A549 (cell line): ENCODE measurements at regions not wholly inside any gene's neighbourhood (a gene's known extent, or its start where the extent isn't known, plus 50 kb on each side); places are given as distances from the start of the nearest gene placed in this dataset.
"Not testable (repeated sequence)": the region's sequence is repeated elsewhere in the genome, so short reads cannot be mapped to it uniquely, and the experiment has no call there.

Experiments
- EP300 ChIP-seq, 2 experiments: fragments of >200 bp; sonication (Bioruptor Twin); formaldehyde crosslinking; IDR thresholded peaks; 2 replicates in 1 of 2; 3 replicates in 1 of 2; pipeline ENCODE4 v1.6.1; 2016 to 2017
- FOSL2 ChIP-seq, 2 experiments: fragments of 450-650 bp in 1 of 2; fragments of >200 bp in 1 of 2; sonication (Bioruptor Twin) in 1 of 2; formaldehyde crosslinking; IDR thresholded peaks; 2 replicates each; pipeline versions ENCODE4 v1.5.0 to v1.6.1; 2016 to 2020; ENCODE audit warnings: mild to moderate bottlenecking in 1 of 2, moderate library complexity in 1 of 2
- KDM5A ChIP-seq: fragments of 200-600 bp; sonication (generic); IDR thresholded peaks from 2 replicates; pipeline ENCODE4 v1.6.1; 2016; ENCODE audit warnings: antibody characterized with exemption, mild to moderate bottlenecking
- MAFK ChIP-seq: fragments of 450-650 bp; IDR thresholded peaks from 2 replicates; pipeline ENCODE4 v1.6.1; 2014; ENCODE audit not compliant: partially characterized antibody
- PHF8 ChIP-seq: fragments of 200-600 bp; sonication (generic); IDR thresholded peaks from 2 replicates; pipeline ENCODE4 v1.6.1; 2016; ENCODE audit warnings: low read depth, mild to moderate bottlenecking, antibody characterized with exemption, moderate library complexity, borderline replicate concordance
- POLR2A ChIP-seq: IDR thresholded peaks from 2 replicates; pipeline ENCODE4 v1.6.1; 2012; ENCODE audit warnings: mild to moderate bottlenecking, low read length
- RAD21 ChIP-seq, 2 experiments: fragments of >200 bp in 1 of 2; sonication (Bioruptor Twin) in 1 of 2; formaldehyde crosslinking in 1 of 2; IDR thresholded peaks in 1 of 2; conservative IDR thresholded peaks in 1 of 2; 2 replicates in 1 of 2; 3 replicates in 1 of 2; pipeline ENCODE4 v1.6.1; 2012 to 2018; ENCODE audit warnings: inconsistent platforms in 1 of 2
- RFX5 ChIP-seq: fragments of 450-650 bp; IDR thresholded peaks from 2 replicates; pipeline ENCODE4 v1.7.1; 2014; ENCODE audit warnings: antibody characterized with exemption, mild to moderate bottlenecking, moderate library complexity
- SMC3 ChIP-seq: fragments of >200 bp; sonication (Bioruptor Twin); formaldehyde crosslinking; IDR thresholded peaks from 3 replicates; pipeline ENCODE4 v1.6.1; 2018; ENCODE audit warnings: inconsistent platforms
- TP53 ChIP-seq: fragments of 250-450 bp; sonication (Bioruptor Pico); IDR thresholded peaks from 2 replicates; pipeline ENCODE4 v1.5.0; 2021; ENCODE audit warnings: mild to moderate bottlenecking, moderate library complexity
- TF ChIP-seq, protein P1 (sequence below): fragments of 200-600 bp; sonication (generic); IDR thresholded peaks from 2 replicates; pipeline ENCODE4 v1.6.1; 2016; ENCODE audit warnings: antibody characterized with exemption, mild to moderate bottlenecking, moderate library complexity
- TF ChIP-seq, protein P2 (sequence below): fragments of >200 bp; sonication (Bioruptor Twin); formaldehyde crosslinking; IDR thresholded peaks from 3 replicates; pipeline ENCODE4 v1.5.1; 2016
- TF ChIP-seq, protein P3 (sequence below): IDR thresholded peaks from 2 replicates; pipeline ENCODE4 v1.6.1; 2012
- TF ChIP-seq, protein P4 (sequence below): fragments of >200 bp; sonication (Bioruptor Twin); formaldehyde crosslinking; IDR thresholded peaks from 3 replicates; pipeline ENCODE4 v1.6.1; 2016

DNA sequence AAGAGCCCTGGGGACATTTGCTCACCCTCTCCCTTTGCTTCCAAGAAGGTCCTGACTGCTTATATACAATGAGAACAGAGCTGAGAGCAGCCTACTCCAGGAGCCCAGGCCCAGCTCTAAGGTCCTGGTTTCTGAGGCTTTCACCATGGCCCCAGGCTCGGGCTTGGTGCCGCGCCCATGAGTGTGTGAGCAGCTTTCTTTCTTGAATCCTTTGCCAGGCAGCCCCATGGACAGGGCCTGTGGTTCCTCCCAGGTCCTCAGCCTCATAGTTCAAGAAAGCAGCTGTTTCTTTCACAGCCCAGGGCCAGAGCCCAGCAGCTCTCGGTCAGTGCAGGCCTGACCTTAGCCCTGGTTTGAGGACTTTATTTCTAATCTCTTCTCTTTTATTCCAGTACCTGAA, 1197.2 kb downstream of the RPIA start:
- TF ChIP-seq POLR2A; TP53; KDM5A; FOSL2 (IDR thresholded peaks at IDR 0.05); FOSL2 (CRISPR knock-in tag; IDR thresholded peaks at IDR 0.05); SMC3; RFX5; MAFK; EP300 (IDR thresholded peaks at IDR 0.05); PHF8; RAD21 (conservative IDR thresholded peaks at IDR 0.05 in 1 of 2, IDR thresholded peaks at IDR 0.05 in 1 of 2): not testable (repeated sequence)
- TF ChIP-seq, protein P1, sequence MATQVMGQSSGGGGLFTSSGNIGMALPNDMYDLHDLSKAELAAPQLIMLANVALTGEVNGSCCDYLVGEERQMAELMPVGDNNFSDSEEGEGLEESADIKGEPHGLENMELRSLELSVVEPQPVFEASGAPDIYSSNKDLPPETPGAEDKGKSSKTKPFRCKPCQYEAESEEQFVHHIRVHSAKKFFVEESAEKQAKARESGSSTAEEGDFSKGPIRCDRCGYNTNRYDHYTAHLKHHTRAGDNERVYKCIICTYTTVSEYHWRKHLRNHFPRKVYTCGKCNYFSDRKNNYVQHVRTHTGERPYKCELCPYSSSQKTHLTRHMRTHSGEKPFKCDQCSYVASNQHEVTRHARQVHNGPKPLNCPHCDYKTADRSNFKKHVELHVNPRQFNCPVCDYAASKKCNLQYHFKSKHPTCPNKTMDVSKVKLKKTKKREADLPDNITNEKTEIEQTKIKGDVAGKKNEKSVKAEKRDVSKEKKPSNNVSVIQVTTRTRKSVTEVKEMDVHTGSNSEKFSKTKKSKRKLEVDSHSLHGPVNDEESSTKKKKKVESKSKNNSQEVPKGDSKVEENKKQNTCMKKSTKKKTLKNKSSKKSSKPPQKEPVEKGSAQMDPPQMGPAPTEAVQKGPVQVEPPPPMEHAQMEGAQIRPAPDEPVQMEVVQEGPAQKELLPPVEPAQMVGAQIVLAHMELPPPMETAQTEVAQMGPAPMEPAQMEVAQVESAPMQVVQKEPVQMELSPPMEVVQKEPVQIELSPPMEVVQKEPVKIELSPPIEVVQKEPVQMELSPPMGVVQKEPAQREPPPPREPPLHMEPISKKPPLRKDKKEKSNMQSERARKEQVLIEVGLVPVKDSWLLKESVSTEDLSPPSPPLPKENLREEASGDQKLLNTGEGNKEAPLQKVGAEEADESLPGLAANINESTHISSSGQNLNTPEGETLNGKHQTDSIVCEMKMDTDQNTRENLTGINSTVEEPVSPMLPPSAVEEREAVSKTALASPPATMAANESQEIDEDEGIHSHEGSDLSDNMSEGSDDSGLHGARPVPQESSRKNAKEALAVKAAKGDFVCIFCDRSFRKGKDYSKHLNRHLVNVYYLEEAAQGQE, result not testable (repeated sequence)
- TF ChIP-seq, protein P2, sequence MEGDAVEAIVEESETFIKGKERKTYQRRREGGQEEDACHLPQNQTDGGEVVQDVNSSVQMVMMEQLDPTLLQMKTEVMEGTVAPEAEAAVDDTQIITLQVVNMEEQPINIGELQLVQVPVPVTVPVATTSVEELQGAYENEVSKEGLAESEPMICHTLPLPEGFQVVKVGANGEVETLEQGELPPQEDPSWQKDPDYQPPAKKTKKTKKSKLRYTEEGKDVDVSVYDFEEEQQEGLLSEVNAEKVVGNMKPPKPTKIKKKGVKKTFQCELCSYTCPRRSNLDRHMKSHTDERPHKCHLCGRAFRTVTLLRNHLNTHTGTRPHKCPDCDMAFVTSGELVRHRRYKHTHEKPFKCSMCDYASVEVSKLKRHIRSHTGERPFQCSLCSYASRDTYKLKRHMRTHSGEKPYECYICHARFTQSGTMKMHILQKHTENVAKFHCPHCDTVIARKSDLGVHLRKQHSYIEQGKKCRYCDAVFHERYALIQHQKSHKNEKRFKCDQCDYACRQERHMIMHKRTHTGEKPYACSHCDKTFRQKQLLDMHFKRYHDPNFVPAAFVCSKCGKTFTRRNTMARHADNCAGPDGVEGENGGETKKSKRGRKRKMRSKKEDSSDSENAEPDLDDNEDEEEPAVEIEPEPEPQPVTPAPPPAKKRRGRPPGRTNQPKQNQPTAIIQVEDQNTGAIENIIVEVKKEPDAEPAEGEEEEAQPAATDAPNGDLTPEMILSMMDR, result not testable (repeated sequence)
- TF ChIP-seq, protein P3, sequence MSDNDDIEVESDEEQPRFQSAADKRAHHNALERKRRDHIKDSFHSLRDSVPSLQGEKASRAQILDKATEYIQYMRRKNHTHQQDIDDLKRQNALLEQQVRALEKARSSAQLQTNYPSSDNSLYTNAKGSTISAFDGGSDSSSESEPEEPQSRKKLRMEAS, result not testable (repeated sequence)
- TF ChIP-seq, protein P4, sequence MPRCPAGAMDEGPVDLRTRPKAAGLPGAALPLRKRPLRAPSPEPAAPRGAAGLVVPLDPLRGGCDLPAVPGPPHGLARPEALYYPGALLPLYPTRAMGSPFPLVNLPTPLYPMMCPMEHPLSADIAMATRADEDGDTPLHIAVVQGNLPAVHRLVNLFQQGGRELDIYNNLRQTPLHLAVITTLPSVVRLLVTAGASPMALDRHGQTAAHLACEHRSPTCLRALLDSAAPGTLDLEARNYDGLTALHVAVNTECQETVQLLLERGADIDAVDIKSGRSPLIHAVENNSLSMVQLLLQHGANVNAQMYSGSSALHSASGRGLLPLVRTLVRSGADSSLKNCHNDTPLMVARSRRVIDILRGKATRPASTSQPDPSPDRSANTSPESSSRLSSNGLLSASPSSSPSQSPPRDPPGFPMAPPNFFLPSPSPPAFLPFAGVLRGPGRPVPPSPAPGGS, result not testable (repeated sequence)
